GM23338 (cell line): ENCODE measurements at regions not wholly inside any gene's neighbourhood (a gene's known extent, or its start where the extent isn't known, plus 50 kb on each side); places are given as distances from the start of the nearest gene placed in this dataset.

Experiments
- ATAC-seq: fragments of 200-7000 bp; cut with Tn5 transposase; 3 replicates; pipeline ENCODE4 v1.9.1; 2020
- DNase-seq: peaks from one replicate; pipeline ENCODE4 v3.0.0-alpha.2; 2015; ENCODE audit warnings: low spot score
- H2AFZ ChIP-seq: fragments of 200-600 bp; sonication (generic); 2 replicates; pipeline ENCODE4 v1.8.0; 2016; ENCODE audit warnings: antibody characterized with exemption, mild to moderate bottlenecking, moderate library complexity
- H3F3A ChIP-seq: fragments of 200-600 bp; sonication (generic); replicated peaks from 2 replicates; pipeline ENCODE4 v1.8.0; 2017; ENCODE audit warnings: antibody characterized with exemption, mixed run types, low read depth
- H3K27ac ChIP-seq: fragments of 200-600 bp; sonication (generic); 2 replicates; pipeline ENCODE4 v1.6.1; 2016; ENCODE audit warnings: low read depth
- H3K27me3 ChIP-seq: fragments of 200-600 bp; sonication (generic); 2 replicates; pipeline ENCODE4 v1.8.0; 2016; ENCODE audit warnings: mild to moderate bottlenecking, mixed run types, moderate library complexity; ENCODE audit not compliant: insufficient read depth
- H3K36me3 ChIP-seq: fragments of 200-600 bp; sonication (generic); 2 replicates; pipeline ENCODE4 v1.8.0; 2016; ENCODE audit warnings: mild to moderate bottlenecking; ENCODE audit not compliant: insufficient read depth
- H3K4me1 ChIP-seq: fragments of 200-600 bp; sonication (generic); 2 replicates; pipeline ENCODE4 v1.8.0; 2016; ENCODE audit warnings: mild to moderate bottlenecking, moderate library complexity; ENCODE audit not compliant: insufficient read depth
- H3K4me2 ChIP-seq: fragments of 200-600 bp; sonication (generic); 2 replicates; pipeline ENCODE4 v1.7.1; 2017; ENCODE audit warnings: mixed run types
- H3K4me3 ChIP-seq: fragments of 200-600 bp; sonication (generic); 2 replicates; pipeline ENCODE4 v1.6.1; 2016; ENCODE audit warnings: mixed run types
- H3K79me2 ChIP-seq: fragments of 200-600 bp; sonication (generic); replicated peaks from 2 replicates; pipeline ENCODE4 v1.8.0; 2017; ENCODE audit warnings: mild to moderate bottlenecking; ENCODE audit not compliant: insufficient read depth
- H3K9me2 ChIP-seq: fragments of 200-600 bp; sonication (generic); 2 replicates; pipeline ENCODE4 v1.8.0; 2017; ENCODE audit not compliant: insufficient read depth
- H4K20me1 ChIP-seq: fragments of 200-600 bp; sonication (generic); replicated peaks from 2 replicates; pipeline ENCODE4 v1.8.0; 2017; ENCODE audit warnings: mild to moderate bottlenecking; ENCODE audit not compliant: insufficient read depth
- H3K27ac Mint-ChIP-seq: 2 replicates; pipeline ENCODE4 v1.8.0; 2020; ENCODE audit warnings: inconsistent platforms, mild to moderate bottlenecking, moderate library complexity, mixed read lengths
- H3K27me3 Mint-ChIP-seq: 3 replicates; pipeline ENCODE4 v1.8.0; 2022; ENCODE audit warnings: low read depth, mild to moderate bottlenecking, moderate library complexity, mixed read lengths, inconsistent platforms; ENCODE audit not compliant: insufficient read depth, poor library complexity
- H3K36me3 Mint-ChIP-seq: 3 replicates; pipeline ENCODE4 v1.8.0; 2021; ENCODE audit warnings: low read depth, mild to moderate bottlenecking, inconsistent platforms, moderate library complexity, mixed read lengths
- H3K4me1 Mint-ChIP-seq: 3 replicates; pipeline ENCODE4 v1.8.0; 2020; ENCODE audit warnings: mild to moderate bottlenecking, inconsistent platforms, mixed read lengths
- H3K4me3 Mint-ChIP-seq: 3 replicates; pipeline ENCODE4 v1.8.0; 2021; ENCODE audit warnings: moderate library complexity, mild to moderate bottlenecking, inconsistent platforms, mixed read lengths
- H3K9me3 Mint-ChIP-seq: 3 replicates; pipeline ENCODE4 v1.8.0; 2020; ENCODE audit warnings: moderate library complexity, mild to moderate bottlenecking, inconsistent platforms, mixed read lengths
- CREB1 ChIP-seq: fragments of 250-450 bp; sonication (Bioruptor Pico); IDR thresholded peaks from 2 replicates; pipeline ENCODE4 v1.5.0; 2020; ENCODE audit warnings: low read depth, mild to moderate bottlenecking, moderate library complexity
- NANOG ChIP-seq: IDR thresholded peaks from 2 replicates; pipeline ENCODE4 v1.6.1; 2016; ENCODE audit warnings: antibody characterized with exemption, borderline replicate concordance
- STAT1 ChIP-seq: IDR thresholded peaks from one replicate; pipeline ENCODE4 v1.6.1; 2016; ENCODE audit warnings: antibody characterized with exemption; ENCODE audit not compliant: unreplicated experiment
- TF ChIP-seq, protein P1 (sequence below): IDR thresholded peaks from 2 replicates; pipeline ENCODE4 v1.6.1; 2016; ENCODE audit warnings: antibody characterized with exemption
- TF ChIP-seq, protein P2 (sequence below): IDR thresholded peaks from one replicate; pipeline ENCODE4 v1.6.1; 2018; ENCODE audit warnings: antibody characterized with exemption; ENCODE audit not compliant: unreplicated experiment
- TF ChIP-seq, protein P3 (sequence below): fragments of 250-450 bp; sonication (Bioruptor Pico); IDR thresholded peaks from 2 replicates; pipeline ENCODE4 v1.5.0; 2020; ENCODE audit warnings: mild to moderate bottlenecking, moderate library complexity

DNA sequence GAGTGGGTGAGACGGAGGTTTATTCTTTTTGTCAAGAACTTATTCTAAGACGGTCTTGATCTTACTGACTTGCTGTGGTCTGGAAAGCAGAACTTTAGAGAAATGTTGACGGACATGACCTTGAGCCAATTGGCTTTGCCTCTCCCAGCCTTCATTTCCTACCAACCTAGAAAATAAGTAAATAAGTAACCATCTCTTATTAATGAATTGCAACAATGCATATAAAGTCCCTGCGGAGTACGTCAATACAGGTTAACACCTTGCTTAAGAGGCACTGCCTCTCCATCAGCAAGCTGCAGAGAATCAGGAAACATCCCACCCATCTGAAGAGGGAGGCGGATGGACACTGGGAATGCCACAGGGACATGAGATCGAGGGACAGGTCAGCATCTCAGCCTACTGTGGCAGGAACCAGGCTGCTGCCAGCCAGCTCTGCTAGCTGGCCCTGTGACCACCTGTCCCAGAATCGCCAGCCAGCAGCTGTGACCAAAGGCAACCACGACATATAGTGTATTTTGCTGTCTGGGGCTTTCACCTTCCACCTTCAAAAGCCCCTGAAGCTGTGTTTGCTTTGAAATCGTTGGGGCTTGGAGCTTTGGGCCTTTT is 208.3 kb downstream of the BCL11B start:
- H3K9me2 ChIP-seq, result no peaks in the 10 kb centered on the region
- no peak overlapping the region for H3K4me2 ChIP-seq
- no peaks in the 10 kb centered on the region for H3K36me3 ChIP-seq
- H3K4me1 ChIP-seq, result no peaks in the 10 kb centered on the region
- Mint-ChIP-seq H3K27ac (no peak overlapping the region), H3K4me3 (no peak overlapping the region), H3K9me3 (peaks cover 7% of the 10 kb centered on the region; the same call in 2 of the 3 replicates), H3K4me1 (no peaks in the 10 kb centered on the region; the same call in 2 of the 3 replicates), H3K36me3 (no peaks in the 10 kb centered on the region), H3K27me3 (peaks cover 6% of the 10 kb centered on the region)
- H3K4me3 ChIP-seq, result no peak overlapping the region
- H3F3A ChIP-seq, result no peaks in the 10 kb centered on the region
- TF ChIP-seq, protein P1, sequence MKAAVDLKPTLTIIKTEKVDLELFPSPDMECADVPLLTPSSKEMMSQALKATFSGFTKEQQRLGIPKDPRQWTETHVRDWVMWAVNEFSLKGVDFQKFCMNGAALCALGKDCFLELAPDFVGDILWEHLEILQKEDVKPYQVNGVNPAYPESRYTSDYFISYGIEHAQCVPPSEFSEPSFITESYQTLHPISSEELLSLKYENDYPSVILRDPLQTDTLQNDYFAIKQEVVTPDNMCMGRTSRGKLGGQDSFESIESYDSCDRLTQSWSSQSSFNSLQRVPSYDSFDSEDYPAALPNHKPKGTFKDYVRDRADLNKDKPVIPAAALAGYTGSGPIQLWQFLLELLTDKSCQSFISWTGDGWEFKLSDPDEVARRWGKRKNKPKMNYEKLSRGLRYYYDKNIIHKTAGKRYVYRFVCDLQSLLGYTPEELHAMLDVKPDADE, result no peak
- no peak for TF ChIP-seq NANOG
- TF ChIP-seq, protein P2, sequence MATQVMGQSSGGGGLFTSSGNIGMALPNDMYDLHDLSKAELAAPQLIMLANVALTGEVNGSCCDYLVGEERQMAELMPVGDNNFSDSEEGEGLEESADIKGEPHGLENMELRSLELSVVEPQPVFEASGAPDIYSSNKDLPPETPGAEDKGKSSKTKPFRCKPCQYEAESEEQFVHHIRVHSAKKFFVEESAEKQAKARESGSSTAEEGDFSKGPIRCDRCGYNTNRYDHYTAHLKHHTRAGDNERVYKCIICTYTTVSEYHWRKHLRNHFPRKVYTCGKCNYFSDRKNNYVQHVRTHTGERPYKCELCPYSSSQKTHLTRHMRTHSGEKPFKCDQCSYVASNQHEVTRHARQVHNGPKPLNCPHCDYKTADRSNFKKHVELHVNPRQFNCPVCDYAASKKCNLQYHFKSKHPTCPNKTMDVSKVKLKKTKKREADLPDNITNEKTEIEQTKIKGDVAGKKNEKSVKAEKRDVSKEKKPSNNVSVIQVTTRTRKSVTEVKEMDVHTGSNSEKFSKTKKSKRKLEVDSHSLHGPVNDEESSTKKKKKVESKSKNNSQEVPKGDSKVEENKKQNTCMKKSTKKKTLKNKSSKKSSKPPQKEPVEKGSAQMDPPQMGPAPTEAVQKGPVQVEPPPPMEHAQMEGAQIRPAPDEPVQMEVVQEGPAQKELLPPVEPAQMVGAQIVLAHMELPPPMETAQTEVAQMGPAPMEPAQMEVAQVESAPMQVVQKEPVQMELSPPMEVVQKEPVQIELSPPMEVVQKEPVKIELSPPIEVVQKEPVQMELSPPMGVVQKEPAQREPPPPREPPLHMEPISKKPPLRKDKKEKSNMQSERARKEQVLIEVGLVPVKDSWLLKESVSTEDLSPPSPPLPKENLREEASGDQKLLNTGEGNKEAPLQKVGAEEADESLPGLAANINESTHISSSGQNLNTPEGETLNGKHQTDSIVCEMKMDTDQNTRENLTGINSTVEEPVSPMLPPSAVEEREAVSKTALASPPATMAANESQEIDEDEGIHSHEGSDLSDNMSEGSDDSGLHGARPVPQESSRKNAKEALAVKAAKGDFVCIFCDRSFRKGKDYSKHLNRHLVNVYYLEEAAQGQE, result no peak
- TF ChIP-seq, protein P3, sequence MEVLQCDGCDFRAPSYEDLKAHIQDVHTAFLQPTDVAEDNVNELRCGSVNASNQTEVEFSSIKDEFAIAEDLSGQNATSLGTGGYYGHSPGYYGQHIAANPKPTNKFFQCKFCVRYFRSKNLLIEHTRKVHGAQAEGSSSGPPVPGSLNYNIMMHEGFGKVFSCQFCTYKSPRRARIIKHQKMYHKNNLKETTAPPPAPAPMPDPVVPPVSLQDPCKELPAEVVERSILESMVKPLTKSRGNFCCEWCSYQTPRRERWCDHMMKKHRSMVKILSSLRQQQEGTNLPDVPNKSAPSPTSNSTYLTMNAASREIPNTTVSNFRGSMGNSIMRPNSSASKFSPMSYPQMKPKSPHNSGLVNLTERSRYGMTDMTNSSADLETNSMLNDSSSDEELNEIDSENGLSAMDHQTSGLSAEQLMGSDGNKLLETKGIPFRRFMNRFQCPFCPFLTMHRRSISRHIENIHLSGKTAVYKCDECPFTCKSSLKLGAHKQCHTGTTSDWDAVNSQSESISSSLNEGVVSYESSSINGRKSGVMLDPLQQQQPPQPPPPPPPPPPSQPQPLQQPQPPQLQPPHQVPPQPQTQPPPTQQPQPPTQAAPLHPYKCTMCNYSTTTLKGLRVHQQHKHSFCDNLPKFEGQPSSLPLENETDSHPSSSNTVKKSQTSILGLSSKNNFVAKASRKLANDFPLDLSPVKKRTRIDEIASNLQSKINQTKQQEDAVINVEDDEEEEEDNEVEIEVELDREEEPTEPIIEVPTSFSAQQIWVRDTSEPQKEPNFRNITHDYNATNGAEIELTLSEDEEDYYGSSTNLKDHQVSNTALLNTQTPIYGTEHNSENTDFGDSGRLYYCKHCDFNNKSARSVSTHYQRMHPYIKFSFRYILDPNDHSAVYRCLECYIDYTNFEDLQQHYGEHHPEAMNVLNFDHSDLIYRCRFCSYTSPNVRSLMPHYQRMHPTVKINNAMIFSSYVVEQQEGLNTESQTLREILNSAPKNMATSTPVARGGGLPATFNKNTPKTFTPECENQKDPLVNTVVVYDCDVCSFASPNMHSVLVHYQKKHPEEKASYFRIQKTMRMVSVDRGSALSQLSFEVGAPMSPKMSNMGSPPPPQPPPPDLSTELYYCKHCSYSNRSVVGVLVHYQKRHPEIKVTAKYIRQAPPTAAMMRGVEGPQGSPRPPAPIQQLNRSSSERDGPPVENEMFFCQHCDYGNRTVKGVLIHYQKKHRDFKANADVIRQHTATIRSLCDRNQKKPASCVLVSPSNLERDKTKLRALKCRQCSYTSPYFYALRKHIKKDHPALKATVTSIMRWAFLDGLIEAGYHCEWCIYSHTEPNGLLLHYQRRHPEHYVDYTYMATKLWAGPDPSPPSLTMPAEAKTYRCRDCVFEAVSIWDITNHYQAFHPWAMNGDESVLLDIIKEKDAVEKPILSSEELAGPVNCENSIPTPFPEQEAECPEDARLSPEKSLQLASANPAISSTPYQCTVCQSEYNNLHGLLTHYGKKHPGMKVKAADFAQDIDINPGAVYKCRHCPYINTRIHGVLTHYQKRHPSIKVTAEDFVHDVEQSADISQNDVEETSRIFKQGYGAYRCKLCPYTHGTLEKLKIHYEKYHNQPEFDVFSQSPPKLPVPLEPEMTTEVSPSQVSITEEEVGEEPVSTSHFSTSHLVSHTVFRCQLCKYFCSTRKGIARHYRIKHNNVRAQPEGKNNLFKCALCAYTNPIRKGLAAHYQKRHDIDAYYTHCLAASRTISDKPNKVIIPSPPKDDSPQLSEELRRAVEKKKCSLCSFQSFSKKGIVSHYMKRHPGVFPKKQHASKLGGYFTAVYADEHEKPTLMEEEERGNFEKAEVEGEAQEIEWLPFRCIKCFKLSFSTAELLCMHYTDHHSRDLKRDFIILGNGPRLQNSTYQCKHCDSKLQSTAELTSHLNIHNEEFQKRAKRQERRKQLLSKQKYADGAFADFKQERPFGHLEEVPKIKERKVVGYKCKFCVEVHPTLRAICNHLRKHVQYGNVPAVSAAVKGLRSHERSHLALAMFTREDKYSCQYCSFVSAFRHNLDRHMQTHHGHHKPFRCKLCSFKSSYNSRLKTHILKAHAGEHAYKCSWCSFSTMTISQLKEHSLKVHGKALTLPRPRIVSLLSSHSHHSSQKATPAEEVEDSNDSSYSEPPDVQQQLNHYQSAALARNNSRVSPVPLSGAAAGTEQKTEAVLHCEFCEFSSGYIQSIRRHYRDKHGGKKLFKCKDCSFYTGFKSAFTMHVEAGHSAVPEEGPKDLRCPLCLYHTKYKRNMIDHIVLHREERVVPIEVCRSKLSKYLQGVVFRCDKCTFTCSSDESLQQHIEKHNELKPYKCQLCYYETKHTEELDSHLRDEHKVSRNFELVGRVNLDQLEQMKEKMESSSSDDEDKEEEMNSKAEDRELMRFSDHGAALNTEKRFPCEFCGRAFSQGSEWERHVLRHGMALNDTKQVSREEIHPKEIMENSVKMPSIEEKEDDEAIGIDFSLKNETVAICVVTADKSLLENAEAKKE (CRISPR knock-in tag), result no peak
- no peak for TF ChIP-seq CREB1
- TF ChIP-seq STAT1, result no peak
- H4K20me1 ChIP-seq, result no peaks in the 10 kb centered on the region
- no peak overlapping the region for H3K27ac ChIP-seq
- H3K79me2 ChIP-seq, result no peaks in the 10 kb centered on the region
- no peak for DNase-seq
- no peak overlapping the region for H2AFZ ChIP-seq
- ATAC-seq, result no peak
- no peaks in the 10 kb centered on the region for H3K27me3 ChIP-seq
